ENCODE measurements at regions not wholly inside any gene's neighbourhood (a gene's known extent, or its start where the extent isn't known, plus 50 kb on each side); places are given as distances from the start of the nearest gene placed in this dataset.

- no peak for DNase-seq
Measured at GRCh38 chr2:29974086-29974485, 52.7 kb upstream of the ALK start.

- DNase-seq = no peak
Measured at GRCh38 chr2:29977284-29977683, 55.9 kb upstream of the ALK start.

GRCh38 chr2:29981402-29981801, 60.0 kb upstream of the ALK start:
- DNase-seq = no peak

GRCh38 chr2:29983308-29983707, 61.9 kb upstream of the ALK start:
- DNase-seq = no peak

GRCh38 chr2:29987146-29987545, 65.8 kb upstream of the ALK start:
- DNase-seq = no peak

- no peak for DNase-seq
Measured at GRCh38 chr2:29990129-29990528, 68.7 kb upstream of the ALK start.

- DNase-seq = no peak
Measured at GRCh38 chr2:29991086-29991485, 69.7 kb upstream of the ALK start.

GRCh38 chr2:29995241-29995640, 73.9 kb upstream of the ALK start:
- DNase-seq = no peak

GRCh38 chr2:30003128-30003527, 81.7 kb upstream of the ALK start:
- DNase-seq = no peak

- no peak for DNase-seq
Measured at GRCh38 chr2:30022444-30023071, 101.2 kb upstream of the ALK start.

- no peak for DNase-seq
Measured at GRCh38 chr2:30024281-30024680, 102.9 kb upstream of the ALK start.

GRCh38 chr2:30026091-30027055, 105.0 kb upstream of the ALK start:
- no peak for DNase-seq

GRCh38 chr2:30029804-30030203, 108.4 kb upstream of the ALK start:
- no peak for DNase-seq

- no peak for DNase-seq
Measured at GRCh38 chr2:30030361-30030760, 109.0 kb upstream of the ALK start.

- no peak for DNase-seq
Measured at GRCh38 chr2:30031184-30031583, 109.8 kb upstream of the ALK start.

GRCh38 chr2:30034052-30034775, 112.6 kb upstream of the YPEL5 start:
- no peak for DNase-seq

GRCh38 chr2:30037016-30037415, 109.8 kb upstream of the YPEL5 start:
- no peak for DNase-seq

GRCh38 chr2:30038419-30038818, 108.4 kb upstream of the YPEL5 start:
- DNase-seq = no peak

- no peak for DNase-seq
Measured at GRCh38 chr2:30039101-30039500, 107.7 kb upstream of the YPEL5 start.

- no peak for DNase-seq
Measured at GRCh38 chr2:30040147-30040546, 106.7 kb upstream of the YPEL5 start.

- no peak for DNase-seq
Measured at GRCh38 chr2:30041884-30042283, 104.9 kb upstream of the YPEL5 start.

- DNase-seq = no peak
Measured at GRCh38 chr2:30046396-30046795, 100.4 kb upstream of the YPEL5 start.

- no peak for DNase-seq
Measured at GRCh38 chr2:30046979-30047378, 99.8 kb upstream of the YPEL5 start.

Data from CD4-positive, alpha-beta T cell treated with Interferon gamma for 1 hour (primary cell).